ENCODE measurements at regions not wholly inside any gene's neighbourhood (a gene's known extent, or its start where the extent isn't known, plus 50 kb on each side); places are given as distances from the start of the nearest gene placed in this dataset.

- H3K4me3 ChIP-seq (ENCODE audit: low read depth, low read length): no peak overlapping the region
- TF ChIP-seq, protein P1, sequence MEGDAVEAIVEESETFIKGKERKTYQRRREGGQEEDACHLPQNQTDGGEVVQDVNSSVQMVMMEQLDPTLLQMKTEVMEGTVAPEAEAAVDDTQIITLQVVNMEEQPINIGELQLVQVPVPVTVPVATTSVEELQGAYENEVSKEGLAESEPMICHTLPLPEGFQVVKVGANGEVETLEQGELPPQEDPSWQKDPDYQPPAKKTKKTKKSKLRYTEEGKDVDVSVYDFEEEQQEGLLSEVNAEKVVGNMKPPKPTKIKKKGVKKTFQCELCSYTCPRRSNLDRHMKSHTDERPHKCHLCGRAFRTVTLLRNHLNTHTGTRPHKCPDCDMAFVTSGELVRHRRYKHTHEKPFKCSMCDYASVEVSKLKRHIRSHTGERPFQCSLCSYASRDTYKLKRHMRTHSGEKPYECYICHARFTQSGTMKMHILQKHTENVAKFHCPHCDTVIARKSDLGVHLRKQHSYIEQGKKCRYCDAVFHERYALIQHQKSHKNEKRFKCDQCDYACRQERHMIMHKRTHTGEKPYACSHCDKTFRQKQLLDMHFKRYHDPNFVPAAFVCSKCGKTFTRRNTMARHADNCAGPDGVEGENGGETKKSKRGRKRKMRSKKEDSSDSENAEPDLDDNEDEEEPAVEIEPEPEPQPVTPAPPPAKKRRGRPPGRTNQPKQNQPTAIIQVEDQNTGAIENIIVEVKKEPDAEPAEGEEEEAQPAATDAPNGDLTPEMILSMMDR (IDR thresholded peaks at IDR 0.05; ENCODE audit: low read depth, low read length, missing control alignments): no peak
- in situ Hi-C loops (cut with HindIII; ENCODE audit: low sequenced_read_pairs): no loop called here
- no peak for DNase-seq (ENCODE audit: low read depth)
These were observed 218.8 kb upstream of the PREP start for GRCh38 chr6:105621564-105622175.

- TF ChIP-seq, protein P1 (IDR thresholded peaks at IDR 0.05; ENCODE audit: low read depth, low read length, missing control alignments): no peak
- no peak for DNase-seq (ENCODE audit: low read depth)
- H3K4me3 ChIP-seq (ENCODE audit: low read depth, low read length): no peak overlapping the region
- in situ Hi-C loops (cut with HindIII; ENCODE audit: low sequenced_read_pairs): no loop called here
These were observed 218.0 kb upstream of the PREP start for GRCh38 chr6:105620878-105621277.

DNA sequence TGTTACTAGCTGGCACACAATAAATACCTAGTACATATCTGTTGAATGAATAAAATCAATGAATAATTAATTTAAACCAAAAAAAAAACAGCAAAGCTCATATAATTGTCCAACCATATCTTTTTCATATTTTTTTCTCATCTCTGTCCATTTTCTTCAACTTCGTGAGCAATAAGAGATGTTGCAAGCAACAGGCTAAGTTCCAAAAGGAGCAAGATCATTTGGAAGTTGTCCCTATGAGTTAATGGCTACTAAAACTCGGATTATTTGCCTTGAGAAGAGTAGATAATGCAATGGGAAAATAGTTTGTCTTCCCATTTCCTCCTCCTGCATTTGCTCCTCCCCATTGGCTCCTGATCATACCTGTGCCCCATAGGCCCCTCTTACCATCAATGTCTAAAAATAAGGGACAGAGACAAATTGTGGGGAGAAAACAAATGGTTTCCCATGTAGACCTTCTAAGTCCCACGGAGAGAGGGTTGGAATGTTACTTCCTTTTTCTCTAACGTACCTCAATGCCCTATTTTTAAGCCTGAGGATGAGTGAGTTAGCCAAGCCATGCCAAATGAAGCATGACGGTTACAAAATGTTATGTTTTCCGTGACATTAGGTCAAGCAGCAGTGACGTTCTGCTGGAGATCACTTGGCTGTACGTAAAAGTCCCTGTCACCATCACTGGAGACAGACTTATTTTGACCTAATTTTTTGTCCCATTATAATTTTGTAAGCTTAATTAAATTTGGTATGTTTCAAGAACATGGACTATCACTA lies 217.3 kb upstream of the PREP start:
- no peak for DNase-seq (ENCODE audit: low read depth)
- in situ Hi-C loops (cut with HindIII; ENCODE audit: low sequenced_read_pairs): no loop called here
- TF ChIP-seq, protein P1 (IDR thresholded peaks at IDR 0.05; ENCODE audit: low read depth, low read length, missing control alignments): no peak
- H3K4me3 ChIP-seq (ENCODE audit: low read depth, low read length): no peak overlapping the region

GRCh38 chr6:105618247-105618646 lies 215.4 kb upstream of the PREP start:
- in situ Hi-C loops (cut with HindIII; ENCODE audit: low sequenced_read_pairs): no loop called here
- no peak for DNase-seq (ENCODE audit: low read depth)
- TF ChIP-seq, protein P1 (IDR thresholded peaks at IDR 0.05; ENCODE audit: low read depth, low read length, missing control alignments): no peak
- H3K4me3 ChIP-seq (ENCODE audit: low read depth, low read length): no peak overlapping the region

GRCh38 chr6:105616521-105616920 lies 213.6 kb upstream of the PREP start:
- no peak overlapping the region for H3K4me3 ChIP-seq (ENCODE audit: low read depth, low read length)
- no peak for DNase-seq (ENCODE audit: low read depth)
- in situ Hi-C loops (cut with HindIII; ENCODE audit: low sequenced_read_pairs): no loop called here
- TF ChIP-seq, protein P1 (IDR thresholded peaks at IDR 0.05; ENCODE audit: low read depth, low read length, missing control alignments): no peak

DNA sequence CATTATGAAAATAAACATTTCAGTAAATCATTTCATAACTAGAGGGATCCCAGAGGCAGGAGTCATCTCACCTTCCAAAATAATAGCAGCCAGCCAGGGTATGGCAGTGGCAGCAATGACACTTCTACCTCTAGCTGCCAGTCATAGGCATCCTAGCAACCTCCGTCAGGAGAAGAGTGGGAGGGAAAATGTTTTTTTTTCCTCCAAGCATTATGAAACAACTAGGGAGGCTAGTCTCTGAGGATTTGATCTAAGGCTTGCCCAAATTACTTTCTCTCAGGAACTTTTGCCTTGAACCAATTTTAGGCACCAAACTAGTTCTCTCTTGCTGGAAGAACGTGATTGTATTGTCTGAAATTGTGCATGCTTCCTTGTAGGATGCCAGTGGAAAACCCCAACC lies 208.7 kb upstream of the PREP start:
- TF ChIP-seq, protein P1 (IDR thresholded peaks at IDR 0.05; ENCODE audit: low read depth, low read length, missing control alignments): no peak
- no peak overlapping the region for H3K4me3 ChIP-seq (ENCODE audit: low read depth, low read length)
- in situ Hi-C loops (cut with HindIII; ENCODE audit: low sequenced_read_pairs): no loop called here
- DNase-seq (ENCODE audit: low read depth): no peak
